ENCODE measurements at regions not wholly inside any gene's neighbourhood (a gene's known extent, or its start where the extent isn't known, plus 50 kb on each side); places are given as distances from the start of the nearest gene placed in this dataset.
"Not testable (repeated sequence)": the region's sequence is repeated elsewhere in the genome, so short reads cannot be mapped to it uniquely, and the experiment has no call there.

DNA sequence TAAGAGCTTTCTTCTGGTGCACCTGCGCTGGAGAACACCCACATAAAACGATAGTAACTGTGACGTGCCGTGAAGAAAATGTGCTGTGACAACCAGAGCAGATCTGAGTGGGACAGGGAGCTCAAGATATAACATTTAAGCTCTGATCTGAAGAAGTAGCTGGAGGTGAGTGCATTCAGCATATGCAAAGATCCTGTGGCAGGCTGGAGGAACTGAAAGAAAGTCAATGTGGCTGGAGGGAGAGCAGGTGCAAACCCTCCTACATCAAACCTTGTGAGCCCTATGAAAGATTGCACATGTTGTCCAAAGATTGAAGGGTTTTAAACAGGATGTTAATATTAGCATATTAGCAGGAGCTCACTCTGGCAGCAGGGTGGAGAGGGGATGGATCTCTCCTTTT lies 342.9 kb downstream of the NPIPA7 start:
- TF ChIP-seq, protein P1, sequence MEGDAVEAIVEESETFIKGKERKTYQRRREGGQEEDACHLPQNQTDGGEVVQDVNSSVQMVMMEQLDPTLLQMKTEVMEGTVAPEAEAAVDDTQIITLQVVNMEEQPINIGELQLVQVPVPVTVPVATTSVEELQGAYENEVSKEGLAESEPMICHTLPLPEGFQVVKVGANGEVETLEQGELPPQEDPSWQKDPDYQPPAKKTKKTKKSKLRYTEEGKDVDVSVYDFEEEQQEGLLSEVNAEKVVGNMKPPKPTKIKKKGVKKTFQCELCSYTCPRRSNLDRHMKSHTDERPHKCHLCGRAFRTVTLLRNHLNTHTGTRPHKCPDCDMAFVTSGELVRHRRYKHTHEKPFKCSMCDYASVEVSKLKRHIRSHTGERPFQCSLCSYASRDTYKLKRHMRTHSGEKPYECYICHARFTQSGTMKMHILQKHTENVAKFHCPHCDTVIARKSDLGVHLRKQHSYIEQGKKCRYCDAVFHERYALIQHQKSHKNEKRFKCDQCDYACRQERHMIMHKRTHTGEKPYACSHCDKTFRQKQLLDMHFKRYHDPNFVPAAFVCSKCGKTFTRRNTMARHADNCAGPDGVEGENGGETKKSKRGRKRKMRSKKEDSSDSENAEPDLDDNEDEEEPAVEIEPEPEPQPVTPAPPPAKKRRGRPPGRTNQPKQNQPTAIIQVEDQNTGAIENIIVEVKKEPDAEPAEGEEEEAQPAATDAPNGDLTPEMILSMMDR (conservative IDR thresholded peaks at IDR 0.05), result not testable (repeated sequence)
- not testable (repeated sequence) for TF ChIP-seq ZFX (IDR thresholded peaks at IDR 0.05)

Data from C4-2B (cell line).